HPDE6-E6E7 (cell line): ENCODE measurements at regions not wholly inside any gene's neighbourhood (a gene's known extent, or its start where the extent isn't known, plus 50 kb on each side); places are given as distances from the start of the nearest gene placed in this dataset.

ENCODE experiments used
- DNase-seq: peaks from one replicate; pipeline ENCODE4 v3.0.0; 2011; ENCODE audit warnings: missing footprints; ENCODE audit errors: extremely low spot score

DNA sequence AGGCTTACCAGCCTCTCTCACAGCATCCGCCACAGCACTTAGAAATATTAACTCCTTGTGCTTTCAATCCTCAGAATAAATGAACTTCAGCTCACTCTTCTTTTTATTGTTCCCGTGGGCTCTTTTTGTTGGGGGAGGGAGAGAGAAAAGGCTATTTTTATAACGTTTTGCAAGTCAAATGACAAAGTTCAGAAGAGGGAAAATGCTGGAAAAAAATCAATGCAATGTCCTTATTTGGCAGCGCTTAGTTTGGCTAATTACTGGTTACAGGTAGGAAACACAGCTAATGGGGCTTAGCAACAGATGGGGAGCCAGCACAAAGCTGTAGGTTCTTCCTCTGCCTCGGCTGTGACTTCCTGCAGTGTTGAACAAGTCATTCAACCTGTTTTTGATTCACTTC, 1067.0 kb upstream of the MAP3K7 start:
- DNase-seq, result no peak

DNA sequence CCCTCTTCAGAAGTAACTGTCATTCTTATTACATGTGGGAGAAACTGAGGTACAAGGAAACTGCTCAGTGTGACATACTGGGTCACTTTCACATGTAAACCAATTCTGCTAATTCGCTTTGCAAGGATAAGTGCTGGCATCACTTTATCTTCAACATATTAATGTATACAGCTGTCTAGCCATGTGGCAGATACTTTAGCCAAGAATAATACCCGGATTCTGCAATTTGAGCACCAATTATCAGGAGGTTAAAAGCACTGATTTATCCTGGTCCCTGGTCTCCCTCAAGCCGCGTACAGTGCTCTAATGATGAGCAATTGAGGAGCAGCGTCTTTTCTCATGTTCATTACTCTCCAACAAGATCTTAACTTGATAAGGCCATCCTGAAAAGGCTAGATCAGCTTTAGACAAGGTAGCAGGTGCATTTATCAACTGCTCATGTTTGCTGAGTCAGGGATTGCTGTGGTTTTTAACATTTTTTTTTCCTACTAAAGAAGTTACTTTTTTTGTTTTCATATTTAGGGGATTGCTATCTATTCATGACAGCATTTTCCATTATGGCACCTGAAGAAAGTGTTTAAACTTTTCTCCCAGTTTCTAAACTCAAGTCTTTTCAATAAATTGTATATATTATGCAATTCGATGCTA, 1066.3 kb upstream of the MAP3K7 start:
- DNase-seq, result no peak

DNA sequence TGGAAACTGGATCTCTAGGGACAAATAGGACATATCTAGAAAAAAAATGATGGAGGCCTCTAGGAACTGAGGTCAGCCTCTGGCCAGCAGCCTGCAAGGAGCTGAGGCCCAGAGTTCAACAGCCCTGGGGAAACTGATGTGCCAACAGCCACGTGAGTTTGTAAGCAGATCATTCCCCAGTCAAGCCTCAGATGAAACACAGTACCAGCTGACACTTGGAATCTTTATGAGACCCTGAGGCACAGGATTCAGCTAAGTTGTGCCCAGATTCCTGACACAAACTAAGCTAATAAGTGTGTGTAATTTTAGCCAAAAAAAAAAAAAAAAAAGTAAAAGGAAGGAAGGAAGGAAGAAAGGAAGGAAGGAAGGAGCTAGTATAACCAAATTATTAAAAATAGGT, 1059.8 kb upstream of the MAP3K7 start:
- no peak for DNase-seq

- no peak for DNase-seq
Measured at GRCh38 chr6:91645811-91646210, 1058.9 kb upstream of the MAP3K7 start.

GRCh38 chr6:91637217-91637616, 1050.3 kb upstream of the MAP3K7 start:
- no peak for DNase-seq

DNA sequence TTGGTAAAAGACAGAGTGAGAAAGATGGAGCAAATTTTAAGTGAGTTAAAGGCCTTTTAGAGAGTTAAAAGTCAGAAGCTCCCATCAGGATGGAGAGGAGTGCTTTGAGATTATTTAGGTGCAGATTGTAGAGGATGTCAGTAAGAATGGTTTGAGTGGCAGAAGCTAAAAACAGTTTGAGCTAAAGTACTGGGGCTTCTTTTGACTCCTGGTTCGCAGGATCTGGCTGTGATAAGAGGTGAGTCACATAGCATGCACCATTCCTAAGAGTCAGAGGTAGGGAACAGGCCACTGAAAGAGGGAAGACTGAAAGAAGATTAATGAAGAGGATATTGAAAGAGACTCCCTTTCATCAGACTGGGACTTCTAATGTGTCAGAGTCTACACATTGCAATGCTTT, 1047.9 kb upstream of the MAP3K7 start:
- peak; percentile 19 for DNase-seq

DNA sequence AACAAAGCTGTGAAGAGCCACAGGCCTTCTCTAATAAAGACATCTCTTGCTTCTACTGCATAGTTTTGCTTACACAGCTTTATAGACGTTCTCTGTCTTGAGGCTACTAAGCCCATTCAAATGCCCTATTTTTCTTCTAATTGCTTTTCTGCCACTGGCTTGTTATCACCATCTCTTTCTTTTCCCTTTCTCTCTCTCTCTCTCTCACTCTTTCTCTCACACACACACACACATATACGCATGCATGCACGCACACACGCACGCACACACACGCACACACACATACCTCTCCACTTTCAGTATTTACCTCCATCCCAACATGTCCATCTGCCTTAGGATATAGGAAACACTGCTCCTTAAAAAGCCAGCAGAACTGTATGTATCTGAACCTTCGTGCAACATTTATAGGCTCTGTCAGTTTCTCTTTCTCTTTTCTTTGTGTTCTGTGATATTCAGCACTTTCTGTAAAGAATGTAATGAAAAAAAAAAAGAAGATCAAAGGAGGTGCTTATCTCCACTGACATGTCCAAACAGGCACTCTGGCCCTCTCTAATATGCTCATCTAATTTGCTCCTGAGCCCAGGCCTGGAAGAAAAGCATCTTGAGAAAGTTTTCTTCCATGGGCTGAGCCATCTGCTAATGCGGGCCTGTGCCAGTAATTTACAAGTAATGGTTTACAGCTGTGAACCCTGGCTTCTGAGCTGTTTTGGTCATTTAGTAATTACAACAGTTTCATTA, 1046.7 kb upstream of the MAP3K7 start:
- no peak for DNase-seq

DNA sequence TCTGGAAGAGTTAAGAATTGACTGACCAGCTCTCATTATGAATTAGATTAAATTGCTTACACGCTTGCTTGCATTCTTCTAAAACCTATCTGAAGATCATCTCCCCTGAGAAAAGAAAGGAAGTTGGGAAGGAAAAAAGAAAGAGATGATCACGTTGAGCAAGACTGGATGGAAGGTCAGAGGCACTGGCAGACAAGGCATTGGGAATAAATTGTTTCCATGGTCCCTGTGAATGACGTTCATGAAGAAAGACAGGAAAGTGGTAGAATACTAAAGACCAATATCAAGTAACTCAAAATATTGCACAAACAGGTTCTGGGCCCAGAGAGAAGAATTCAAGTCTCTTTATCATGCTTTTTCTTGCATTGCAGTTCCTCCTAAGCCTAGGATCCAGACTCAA, 1045.4 kb upstream of the MAP3K7 start:
- no peak for DNase-seq

DNA sequence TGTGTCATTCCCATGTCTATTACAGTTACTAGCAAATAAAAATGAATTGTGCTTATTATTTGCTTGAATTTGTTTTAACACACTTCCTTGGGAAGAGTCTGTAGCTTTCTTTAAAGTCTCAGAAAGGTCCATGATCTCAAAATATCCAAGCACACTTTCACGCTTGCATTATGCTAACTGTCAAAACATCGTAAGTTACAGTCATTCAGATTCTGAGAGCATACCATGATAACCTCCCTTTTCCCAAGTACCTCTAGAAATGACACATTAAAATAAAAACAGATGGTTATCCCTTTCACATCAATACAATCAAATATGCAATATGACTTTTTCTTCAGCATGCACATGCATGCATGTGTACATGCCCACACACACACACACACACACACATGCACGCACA, 1044.4 kb upstream of the MAP3K7 start:
- DNase-seq, result no peak

DNA sequence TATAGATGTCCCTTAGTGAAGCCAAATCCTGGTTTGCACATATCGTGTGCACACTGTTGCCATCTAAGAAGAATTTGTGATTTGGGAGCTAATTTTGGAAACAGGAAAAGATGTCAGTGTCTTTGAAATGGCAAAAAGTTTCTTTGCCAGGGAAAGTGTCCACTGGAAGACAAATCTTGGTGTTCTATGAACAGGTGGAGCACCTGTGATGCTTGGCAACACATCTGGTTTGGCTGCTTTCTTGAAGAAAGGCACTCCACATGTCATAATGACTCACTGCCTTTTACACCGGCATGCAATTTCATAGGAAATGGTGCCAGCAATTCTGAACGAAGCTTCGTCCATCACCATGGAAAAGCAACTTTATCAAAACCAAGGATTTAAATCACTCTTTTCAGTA, 1040.0 kb upstream of the MAP3K7 start:
- peak; percentile 49 for DNase-seq

DNA sequence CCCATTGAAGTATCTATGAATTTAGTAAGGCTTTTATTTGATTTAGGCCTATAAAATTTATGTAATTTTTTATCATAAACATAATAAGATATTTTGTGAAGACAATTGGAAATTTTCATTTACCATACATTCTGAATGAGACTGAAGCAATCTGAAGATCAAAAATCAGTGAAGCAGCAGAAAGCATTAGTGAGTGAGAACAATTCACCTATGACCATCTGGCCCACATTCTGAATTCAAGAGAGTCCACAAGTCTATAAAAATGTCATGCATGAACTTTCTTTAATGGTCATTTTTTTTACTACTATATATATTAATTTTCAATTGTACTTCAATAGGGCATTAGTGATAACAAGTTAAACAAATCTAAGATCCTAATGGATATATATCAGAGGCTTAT, 1026.6 kb upstream of the MAP3K7 start:
- no peak for DNase-seq

GRCh38 chr6:91611190-91611589, 1024.3 kb upstream of the MAP3K7 start:
- DNase-seq, result no peak

GRCh38 chr6:91608428-91608827, 1021.6 kb upstream of the MAP3K7 start:
- no peak for DNase-seq

DNA sequence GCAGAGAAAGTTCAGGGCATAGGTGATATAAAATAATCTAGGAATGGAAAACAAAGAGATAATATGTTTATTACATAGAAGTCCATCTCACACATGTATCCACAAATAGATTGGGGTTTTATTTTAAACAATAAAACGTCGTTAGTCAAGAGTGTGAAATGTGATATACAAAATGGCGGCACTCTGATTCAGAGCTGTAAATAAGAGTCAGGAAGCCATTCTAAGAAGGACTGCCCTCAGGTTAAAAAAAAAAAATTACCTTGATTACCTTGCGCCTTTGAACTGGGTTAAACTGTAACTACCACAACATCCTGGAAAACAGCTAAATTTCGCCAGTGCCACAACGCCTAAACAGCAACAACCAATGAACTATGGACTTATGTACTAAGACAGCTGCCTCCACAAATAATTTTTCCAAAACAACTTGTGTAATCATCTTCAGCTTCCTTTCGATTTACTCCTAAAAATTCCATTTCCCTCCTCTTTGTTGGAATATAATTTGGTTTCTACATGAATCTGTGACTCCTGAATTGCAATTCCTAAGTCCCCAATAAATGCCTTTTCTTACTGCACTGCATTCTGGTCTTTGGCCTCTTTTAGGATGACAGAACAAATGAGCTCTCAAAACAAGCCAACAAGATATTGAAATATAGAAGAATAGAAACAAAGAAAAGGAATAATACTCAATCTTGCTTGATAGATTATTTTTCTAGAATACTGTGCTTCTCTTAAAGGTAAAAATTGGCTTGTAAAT, 1019.5 kb upstream of the MAP3K7 start:
- DNase-seq, result no peak

GRCh38 chr6:91600561-91600960, 1013.7 kb upstream of the MAP3K7 start:
- DNase-seq, result no peak

DNA sequence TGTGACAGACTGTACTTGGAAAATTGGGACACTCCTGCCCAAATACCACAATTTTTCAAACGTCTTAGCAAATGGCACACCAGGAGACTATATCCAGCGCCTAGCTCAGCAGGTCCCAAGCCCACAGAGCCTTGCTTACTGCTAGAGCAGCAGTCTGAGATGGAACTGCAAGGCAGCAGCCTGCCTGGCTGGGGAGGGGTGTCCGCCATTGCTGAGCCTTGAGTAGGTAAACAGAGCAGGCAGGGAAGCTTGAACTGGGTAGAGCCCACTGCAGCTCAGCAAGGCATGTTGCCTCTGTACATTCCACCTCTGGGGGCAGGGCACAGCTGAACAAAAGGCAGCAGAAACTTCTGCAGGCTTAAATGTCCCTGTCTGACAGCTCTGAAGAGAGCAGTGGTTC, 1003.3 kb upstream of the MAP3K7 start:
- no peak for DNase-seq

- no peak for DNase-seq
Measured at GRCh38 chr6:91580635-91581034, 993.8 kb upstream of the MAP3K7 start.

DNA sequence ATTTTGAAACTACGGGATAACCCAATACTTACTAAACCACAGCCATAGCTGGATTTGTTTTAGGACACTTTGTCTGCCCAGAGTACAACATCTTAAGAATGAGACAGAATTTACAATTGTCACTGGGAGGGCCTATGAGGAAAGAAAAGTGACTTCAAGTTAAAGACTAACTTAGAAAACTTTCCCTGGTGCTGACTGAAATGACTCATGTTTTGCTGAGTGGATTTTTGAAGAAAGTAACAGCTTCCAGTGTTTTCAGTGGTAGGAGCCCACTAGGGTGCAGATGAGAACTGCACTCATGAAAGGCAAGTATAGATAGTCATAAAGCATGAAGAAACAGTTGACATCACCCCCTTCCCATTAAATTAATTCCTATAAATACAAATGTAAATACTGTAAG, 988.2 kb upstream of the MAP3K7 start:
- no peak for DNase-seq

DNA sequence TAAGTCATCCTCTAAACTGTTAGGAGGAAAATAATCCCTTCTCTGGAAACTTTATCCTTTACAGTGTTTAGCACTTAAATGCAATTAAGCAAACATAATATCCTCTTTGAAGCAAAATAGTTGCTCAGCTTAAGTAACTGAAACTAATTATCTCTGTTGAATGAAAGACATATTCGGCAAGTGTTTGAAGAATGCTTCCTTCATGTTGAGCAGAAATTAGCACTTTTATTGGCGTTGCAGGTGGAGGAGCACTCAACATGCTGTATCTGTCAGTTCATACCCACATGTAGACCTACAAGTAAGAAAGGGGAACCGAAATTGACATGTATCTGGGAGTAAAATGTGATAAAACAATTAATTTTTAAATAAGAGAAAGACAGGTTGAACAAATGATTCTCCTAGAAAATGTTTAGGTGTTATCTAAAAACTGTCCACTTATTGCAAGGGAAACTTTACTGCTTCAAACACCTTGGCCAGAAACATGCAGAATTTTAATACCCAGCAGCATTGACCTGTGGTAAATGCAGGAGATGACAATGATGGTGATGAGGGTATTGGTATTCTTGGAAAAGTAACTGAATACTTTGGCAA, 987.0 kb upstream of the MAP3K7 start:
- no peak for DNase-seq

DNA sequence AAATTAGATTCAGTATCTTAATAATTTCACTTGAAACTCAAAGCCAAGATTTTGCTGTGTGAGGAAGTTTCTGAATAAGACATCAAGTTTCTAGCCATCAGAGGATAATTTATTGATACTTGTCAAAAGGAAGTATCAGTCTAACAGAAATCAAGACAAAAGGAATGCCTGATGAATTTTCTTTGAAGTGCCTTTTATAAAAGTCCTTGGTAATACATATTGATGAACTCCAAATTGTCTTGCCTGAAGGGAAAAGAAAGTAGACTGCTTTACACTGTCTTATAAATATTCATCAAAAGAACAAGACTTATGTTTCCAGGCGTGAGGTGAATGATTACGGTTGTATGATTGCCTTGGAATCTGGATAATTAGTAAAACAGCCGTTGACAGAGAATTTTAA, 986.0 kb upstream of the MAP3K7 start:
- no peak for DNase-seq

DNA sequence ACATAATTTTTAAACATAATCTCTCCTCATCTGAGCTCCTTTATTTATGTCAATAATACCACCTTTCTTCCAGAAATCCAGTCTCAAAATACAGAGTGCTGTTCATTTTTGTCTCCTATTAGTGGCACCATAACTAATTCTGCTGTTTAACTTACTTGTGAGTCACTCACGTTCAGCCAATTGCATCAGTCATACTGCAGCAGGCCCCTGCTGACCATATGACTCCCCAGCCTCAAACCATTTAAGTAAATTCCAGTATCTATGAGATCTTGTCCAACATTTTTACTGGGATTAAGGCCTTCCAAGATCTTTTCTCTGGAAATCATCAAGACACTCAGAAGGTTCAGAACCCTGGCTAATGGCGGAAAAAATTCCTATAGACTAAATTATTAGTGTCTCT, 982.2 kb upstream of the MAP3K7 start:
- DNase-seq, result no peak

DNA sequence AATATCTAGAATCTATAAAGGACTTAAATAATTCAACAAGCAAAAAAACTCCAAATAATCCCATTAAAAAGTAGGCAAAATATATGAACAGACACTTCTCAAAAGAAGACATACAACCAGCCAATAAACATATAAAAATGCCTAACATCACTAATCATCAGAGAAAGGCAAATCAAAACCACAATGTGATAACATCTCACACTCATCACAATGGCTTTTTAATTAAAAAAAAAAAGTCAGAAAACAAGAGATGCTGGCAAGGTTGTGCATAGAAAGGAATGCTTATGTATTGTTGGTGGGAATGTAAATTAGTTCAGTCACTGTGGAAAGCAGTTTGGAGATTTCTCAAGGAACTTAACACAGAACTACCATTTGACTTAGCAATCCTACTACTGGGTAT, 979.6 kb upstream of the MAP3K7 start:
- no peak for DNase-seq

DNA sequence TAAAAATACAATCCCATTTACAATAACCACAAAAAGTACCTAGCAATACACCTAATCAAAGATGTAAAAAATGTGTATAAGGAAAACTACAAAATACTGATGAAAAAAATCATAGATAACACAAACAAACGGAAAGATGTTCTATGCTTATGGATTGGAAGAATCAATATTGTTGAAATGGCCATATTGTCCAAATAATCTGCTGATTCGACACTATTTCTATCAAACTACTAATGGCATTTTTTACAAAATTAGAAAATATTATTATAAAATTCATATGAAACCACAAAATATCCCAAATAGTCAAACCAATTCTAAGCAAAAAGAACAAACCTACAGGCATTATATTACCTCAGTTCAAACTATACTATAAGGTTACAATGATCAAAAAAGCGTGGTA, 978.3 kb upstream of the MAP3K7 start:
- no peak for DNase-seq
